Esophagus muscularis mucosa (tissue), 4 donors: ENCODE measurements at regions not wholly inside any gene's neighbourhood (a gene's known extent, or its start where the extent isn't known, plus 50 kb on each side); places are given as distances from the start of the nearest gene placed in this dataset.

Experiments
- CTCF ChIP-seq, 3 experiments: fragments of 200-600 bp in 2 of 3; fragments of 450-650 bp in 1 of 3; sonication (generic) in 2 of 3; IDR thresholded peaks; one replicate each; pipeline ENCODE4 v1.5.1; 2017 to 2019; ENCODE audit warnings: antibody characterized with exemption in 3 of 3, mild to moderate bottlenecking in 2 of 3, moderate library complexity in 1 of 3
- EP300 ChIP-seq: sonication (generic); formaldehyde crosslinking; IDR thresholded peaks from one replicate; pipeline ENCODE4 v1.6.1; 2017; ENCODE audit warnings: antibody characterized with exemption
- POLR2A ChIP-seq: fragments of 450-650 bp; IDR thresholded peaks from one replicate; pipeline ENCODE4 v1.6.1; 2017; ENCODE audit warnings: antibody characterized with exemption, moderate library complexity, mild to moderate bottlenecking, low read depth
- POLR2AphosphoS5 ChIP-seq, 2 donors: sonication (generic); formaldehyde crosslinking; IDR thresholded peaks; one replicate each; pipeline ENCODE4 v1.6.1; 2017; ENCODE audit warnings: antibody characterized with exemption in 2 of 2

DNA sequence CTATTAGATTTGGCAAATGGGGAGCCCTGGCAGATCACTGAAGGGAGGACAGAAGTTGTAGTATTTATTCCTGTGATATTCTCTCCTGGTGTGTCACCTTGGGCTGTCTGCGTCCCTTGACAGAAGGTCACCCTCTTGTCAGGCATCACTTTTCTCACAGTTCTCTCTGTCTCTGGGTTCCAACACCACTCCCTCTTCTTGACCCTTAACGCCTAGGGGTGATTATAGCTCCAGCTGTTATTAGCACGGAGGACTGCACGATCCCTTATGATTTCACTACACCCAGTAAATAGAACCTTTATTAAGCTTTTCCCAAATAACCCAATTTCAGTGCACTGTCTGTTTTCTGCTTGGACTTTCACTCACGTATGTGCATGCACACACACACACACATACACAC is 166.3 kb upstream of the TNP1 start:
- TF ChIP-seq POLR2A (no peak), CTCF (IDR thresholded peaks at IDR 0.05) (no peak), POLR2AphosphoS5 (IDR thresholded peaks at IDR 0.05) (no peak), EP300 (no peak)
